Coronary artery (tissue), 2 donors: ENCODE measurements at regions not wholly inside any gene's neighbourhood (a gene's known extent, or its start where the extent isn't known, plus 50 kb on each side); places are given as distances from the start of the nearest gene placed in this dataset.

Source experiments
- DNase-seq: peaks from one replicate; pipeline ENCODE4 v3.0.0-alpha.2; 2017; ENCODE audit warnings: low spot score
- H3K27ac ChIP-seq, 2 donors: fragments of 200-600 bp; sonication (generic); one replicate each; pipeline ENCODE4 v1.5.1; 2016 to 2019
- H3K4me3 ChIP-seq: fragments of 200-600 bp; sonication (generic); 2 replicates; pipeline ENCODE4 v1.5.1; 2016; ENCODE audit warnings: mild to moderate bottlenecking, moderate library complexity
- CTCF ChIP-seq: fragments of 200-600 bp; sonication (generic); IDR thresholded peaks from one replicate; pipeline ENCODE4 v1.5.1; 2019; ENCODE audit warnings: antibody characterized with exemption

GRCh38 chr5:135191084-135191826 is 157.2 kb upstream of the PITX1 start:
- peak; percentile 74 for DNase-seq
- Histone ChIP-seq H3K27ac (no peak overlapping the region), H3K4me3 (peak overlapping the region; percentile 70)
- TF ChIP-seq CTCF: peak; percentile 91

GRCh38 chr5:135190416-135191083 is 156.5 kb upstream of the PITX1 start:
- no peak for TF ChIP-seq CTCF
- Histone ChIP-seq H3K27ac (no peak overlapping the region), H3K4me3 (peak overlapping the region; percentile 70)
- no peak for DNase-seq

- H3K27ac ChIP-seq: no peak overlapping the region
- no peak for DNase-seq
- no peak overlapping the region for H3K4me3 ChIP-seq
- no peak for TF ChIP-seq CTCF
Measured at GRCh38 chr5:135189024-135189423, 155.0 kb upstream of the PITX1 start.

- no peak for TF ChIP-seq CTCF
- Histone ChIP-seq H3K4me3 (no peak overlapping the region), H3K27ac (no peak overlapping the region)
- no peak for DNase-seq
Measured at GRCh38 chr5:135188233-135188914, 154.3 kb upstream of the PITX1 start.

DNA sequence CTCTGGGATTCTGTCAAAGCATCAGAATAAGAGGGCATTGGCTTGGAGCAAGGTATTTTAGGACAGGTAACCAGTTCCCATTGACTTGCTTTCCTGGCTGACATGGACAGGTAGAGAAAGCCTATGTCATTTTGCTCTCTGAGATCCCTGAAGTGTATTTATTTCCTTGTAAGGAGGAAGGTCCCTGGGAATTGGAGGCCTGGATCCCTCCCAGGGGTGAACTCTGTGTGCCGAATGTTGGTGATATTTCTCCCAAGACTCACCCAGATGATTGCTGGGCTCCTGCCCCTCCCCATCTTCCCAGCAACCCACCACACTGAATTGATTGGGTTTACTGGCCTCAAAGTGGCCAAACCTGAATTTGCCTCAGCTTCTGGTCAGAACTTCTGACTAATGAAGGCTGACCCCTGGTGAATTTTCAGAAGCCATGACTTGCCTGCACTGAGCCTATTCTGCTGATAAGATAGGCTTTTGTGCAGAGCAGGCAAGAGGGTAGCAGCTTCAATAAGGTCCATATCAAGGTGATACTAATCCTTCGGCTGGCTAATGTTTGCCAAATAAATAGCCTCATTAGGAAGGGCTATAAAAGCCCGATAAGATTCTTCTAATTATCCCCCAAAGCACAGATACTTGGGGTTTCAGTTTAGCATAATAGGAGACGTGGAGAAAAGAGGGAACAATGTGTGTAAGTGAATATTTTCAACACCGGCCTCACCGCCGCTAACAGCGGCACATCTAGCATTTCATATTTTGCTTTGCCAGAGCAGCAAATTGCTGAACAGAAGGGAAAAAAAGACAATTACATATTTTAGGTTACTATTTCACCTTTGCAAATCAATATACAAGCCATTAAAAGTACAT is 152.9 kb upstream of the PITX1 start:
- H3K4me3 ChIP-seq: no peak overlapping the region
- DNase-seq: no peak
- TF ChIP-seq CTCF: no peak
- H3K27ac ChIP-seq: no peak overlapping the region

GRCh38 chr5:135185481-135186065 is 151.5 kb upstream of the PITX1 start:
- no peak for DNase-seq
- H3K4me3 ChIP-seq: no peak overlapping the region
- TF ChIP-seq CTCF: no peak
- no peak overlapping the region for H3K27ac ChIP-seq
